GM12878 (cell line): ENCODE measurements at regions not wholly inside any gene's neighbourhood (a gene's known extent, or its start where the extent isn't known, plus 50 kb on each side); places are given as distances from the start of the nearest gene placed in this dataset.

Source experiments
- ATAC-seq: fragments of 200-7000 bp; cut with Tn5 transposase; 3 replicates; pipeline ENCODE4 v1.9.1; 2020; ENCODE audit warnings: mild to moderate bottlenecking, moderate library complexity
- BruUV-seq: library from RNA; stranded (reverse); fragments of 400-500 nt; replicated peaks from 2 replicates; lab custom pipeline; 2021; lab: Mats Ljungman, UMichigan
- CTCF ChIA-PET: fragments of 300-600 bp; sonication (Branson Sonifier 250); formaldehyde crosslinking; extraction: SDS; loops from one replicate; lab custom pipeline; 2021; ENCODE audit warnings: inconsistent platforms; lab: Yijun Ruan, JAX
- POLR2A ChIA-PET: fragments of 350-600 bp; formaldehyde crosslinking; extraction: SDS; loops from one replicate; lab custom pipeline; 2021; ENCODE audit warnings: inconsistent platforms; lab: Charles Lee
- RAD21 ChIA-PET: fragments of 300-600 bp; sonication (Branson Sonifier 250); formaldehyde crosslinking; loops from one replicate; lab custom pipeline; 2023; ENCODE audit warnings: antibody characterized with exemption; ENCODE audit not compliant: unreplicated experiment; lab: Charles Lee
- SMC1A ChIA-PET: fragments of 300-600 bp; sonication (Branson Sonifier 250); formaldehyde crosslinking; loops from one replicate; lab custom pipeline; 2023; ENCODE audit not compliant: unreplicated experiment, uncharacterized antibody; lab: Charles Lee
- DNase-seq: peaks from one replicate; pipeline ENCODE4 v3.0.0-alpha.2; 2011; ENCODE audit warnings: low read depth, low spot score
- FAIRE-seq: peaks from 3 replicates; lab custom pipeline; 2011; peaks lifted over from hg19 to GRCh38; lab: Jason Lieb, UNC
- H2AFZ ChIP-seq: 2 replicates; pipeline ENCODE4 v1.6.0; 2011; ENCODE audit warnings: low read depth, low read length, control low read depth; ENCODE audit not compliant: control insufficient read depth
- H3K27ac ChIP-seq: 2 replicates; pipeline ENCODE4 v1.5.1; 2011; ENCODE audit warnings: control low read depth; ENCODE audit not compliant: control insufficient read depth, insufficient read depth
- H3K27me3 ChIP-seq, 2 experiments: replicated peaks in 1 of 2; 2 replicates each; pipeline versions ENCODE4 v1.6.0 to v1.6.1; 2011; ENCODE audit warnings: low read length in 1 of 2; ENCODE audit not compliant: control insufficient read depth in 2 of 2, insufficient read depth in 2 of 2
- H3K36me3 ChIP-seq, 2 experiments: 2 replicates each; pipeline ENCODE4 v1.5.1; 2011; ENCODE audit warnings: low read length in 1 of 2; ENCODE audit not compliant: control insufficient read depth in 2 of 2, insufficient read depth in 2 of 2
- H3K4me1 ChIP-seq: 2 replicates; pipeline ENCODE4 v1.6.1; 2011; ENCODE audit warnings: mild to moderate bottlenecking, low read length, moderate library complexity, mixed read lengths; ENCODE audit not compliant: control insufficient read depth, insufficient read depth
- H3K4me2 ChIP-seq: 2 replicates; pipeline ENCODE4 v1.6.0; 2011; ENCODE audit warnings: control low read depth; ENCODE audit not compliant: control insufficient read depth, insufficient read depth
- H3K4me3 ChIP-seq: fragments of 200-600 bp; sonication (generic); 2 replicates; pipeline ENCODE4 v1.5.1; 2016
- H3K79me2 ChIP-seq: 2 replicates; pipeline ENCODE4 v1.6.0; 2011; ENCODE audit warnings: low read length; ENCODE audit not compliant: control insufficient read depth, insufficient read depth
- H3K9ac ChIP-seq: 2 replicates; pipeline ENCODE4 v1.8.0; 2011; ENCODE audit warnings: low read length, control low read depth, mixed read lengths; ENCODE audit not compliant: control insufficient read depth, insufficient read depth
- H3K9me3 ChIP-seq: replicated peaks from 3 replicates; pipeline ENCODE4 v1.5.1; 2011; ENCODE audit warnings: mild to moderate bottlenecking, low read length; ENCODE audit not compliant: control insufficient read depth, insufficient read depth
- H4K20me1 ChIP-seq: 2 replicates; pipeline ENCODE4 v1.6.0; 2011; ENCODE audit not compliant: control insufficient read depth, insufficient read depth
- ASH2L ChIP-seq: fragments of 300-600, 200-600 bp; sonication (generic); IDR thresholded peaks from 2 replicates; pipeline ENCODE4 v1.6.1; 2017; ENCODE audit warnings: low read depth, mild to moderate bottlenecking, borderline replicate concordance
- CEBPB ChIP-seq, 2 experiments: fragments of 150-350 bp in 1 of 2; IDR thresholded peaks; 2 replicates each; pipeline ENCODE4 v1.6.1; 2012 to 2014; ENCODE audit warnings: low read depth in 2 of 2, low read length in 2 of 2, borderline replicate concordance in 1 of 2, inconsistent platforms in 1 of 2
- CHD2 ChIP-seq: IDR thresholded peaks from 2 replicates; pipeline ENCODE4 v1.6.1; 2011; ENCODE audit warnings: low read depth, low read length, improper control_type of control experiment, borderline replicate concordance
- HDAC2 ChIP-seq: fragments of 200-600 bp; sonication (generic); IDR thresholded peaks from 2 replicates; pipeline ENCODE4 v1.6.1; 2017
- KLF5 ChIP-seq: fragments of 450-650 bp; IDR thresholded peaks from 2 replicates; pipeline ENCODE4 v1.6.1; 2014; ENCODE audit warnings: mild to moderate bottlenecking; ENCODE audit not compliant: partially characterized antibody
- MTA3 ChIP-seq: IDR thresholded peaks from 2 replicates; pipeline ENCODE4 v1.6.1; 2012; ENCODE audit warnings: low read length, inconsistent platforms, borderline replicate concordance
- MXI1 ChIP-seq: fragments of 150-350 bp; IDR thresholded peaks from 2 replicates; pipeline ENCODE4 v1.6.1; 2011; ENCODE audit warnings: low read depth, mild to moderate bottlenecking, inconsistent platforms, low read length, improper control_type of control experiment
- NR2C1 ChIP-seq: fragments of 450-650 bp; IDR thresholded peaks from 2 replicates; pipeline ENCODE4 v1.6.1; 2017; ENCODE audit warnings: antibody characterized with exemption, mild to moderate bottlenecking, moderate library complexity
- POU2F2 ChIP-seq: IDR thresholded peaks from 3 replicates; pipeline ENCODE4 v1.6.1; 2011; ENCODE audit warnings: low read depth, mild to moderate bottlenecking, low read length, borderline replicate concordance
- RBBP5 ChIP-seq: fragments of 200-600 bp; sonication (generic); conservative IDR thresholded peaks from 2 replicates; pipeline ENCODE4 v1.6.1; 2016
- RELA ChIP-seq: fragments of 450-650 bp; IDR thresholded peaks from 2 replicates; pipeline ENCODE4 v1.8.0; 2014; ENCODE audit warnings: borderline replicate concordance; ENCODE audit not compliant: partially characterized antibody
- SPI1 ChIP-seq: IDR thresholded peaks from 2 replicates; pipeline ENCODE4 v1.6.1; 2011; ENCODE audit warnings: low read depth, mild to moderate bottlenecking, low read length, moderate library complexity, borderline replicate concordance; ENCODE audit not compliant: insufficient read depth
- ZNF207 ChIP-seq: fragments of 450-650 bp; IDR thresholded peaks from 2 replicates; pipeline ENCODE4 v1.6.1; 2014; ENCODE audit warnings: antibody characterized with exemption, mild to moderate bottlenecking, borderline replicate concordance
- WGBS: methylation state at CpG from one replicate; pipeline ENCODE4 v1.1.6; 2016; ENCODE audit warnings: low lambda C conversion rate; ENCODE audit not compliant: insufficient replicate concordance, insufficient coverage; ENCODE audit errors: missing lambda C conversion rate; 5-methylcytosine and 5-hydroxymethylcytosine counted together
- in situ Hi-C: fragments of 300-500 bp; cut with MboI; formaldehyde crosslinking; loops from 9 replicates; pipeline ENCODE4 v1.14.3; 2018; ENCODE audit warnings: mixed read lengths
- intact Hi-C: fragments of 100-400 bp; cut with micrococcal nuclease; formaldehyde crosslinking; loops from one replicate; pipeline ENCODE4 v1.14.2; 2022; ENCODE audit not compliant: unreplicated experiment
- TF ChIP-seq, protein P1 (sequence below): fragments of 450-650 bp; formaldehyde crosslinking; IDR thresholded peaks from 2 replicates; pipeline ENCODE4 v1.4.0; 2020; ENCODE audit warnings: mild to moderate bottlenecking, moderate library complexity
- TF ChIP-seq, protein P2 (sequence below): IDR thresholded peaks from 2 replicates; pipeline ENCODE4 v1.6.1; 2011; ENCODE audit warnings: mild to moderate bottlenecking, low read depth, low read length, moderate library complexity; ENCODE audit not compliant: insufficient replicate concordance
- TF ChIP-seq, protein P3 (sequence below): fragments of 450-650 bp; IDR thresholded peaks from 2 replicates; pipeline ENCODE4 v1.6.1; 2017; ENCODE audit warnings: low read depth, mild to moderate bottlenecking, moderate library complexity
- TF ChIP-seq, protein P4 (sequence below): fragments of 450-650 bp; IDR thresholded peaks from 2 replicates; pipeline ENCODE4 v1.6.1; 2017; ENCODE audit warnings: antibody characterized with exemption, mild to moderate bottlenecking, moderate library complexity

DNA sequence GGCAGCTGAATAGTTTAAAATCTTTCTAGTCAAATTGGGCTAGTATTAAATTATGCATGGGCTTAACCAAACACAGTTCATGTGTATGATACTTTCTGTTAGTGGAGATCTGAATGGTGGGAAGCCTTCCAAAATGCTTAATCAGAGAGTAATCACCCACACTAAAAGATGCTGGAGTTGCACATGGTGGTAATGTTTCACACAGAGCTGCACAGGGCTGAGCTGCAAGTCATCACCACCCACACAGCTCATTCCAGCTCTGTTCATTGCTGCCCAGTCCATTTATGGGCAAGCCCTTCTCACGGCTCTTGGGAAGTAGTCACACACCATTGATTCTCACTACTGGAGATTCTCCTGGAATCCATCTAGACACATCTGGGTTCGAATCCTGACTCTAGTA is 351.5 kb upstream of the KCNN2 start:
- ChIA-PET CTCF (no interaction called here), SMC1A (no interaction called here), RAD21 (no interaction called here), POLR2A (no interaction called here)
- BruUV-seq = no TSS peak
- Histone ChIP-seq H2AFZ (no peak overlapping the region), H3K27me3 (no peaks in the 10 kb centered on the region), H3K4me1 (no peaks in the 10 kb centered on the region), H3K36me3 (no peaks in the 10 kb centered on the region), H3K27ac (no peak overlapping the region), H3K9ac (no peak overlapping the region), H3K9me3 (no peaks in the 10 kb centered on the region), H4K20me1 (no peaks in the 10 kb centered on the region), H3K79me2 (no peaks in the 10 kb centered on the region), H3K4me3 (no peak overlapping the region), H3K4me2 (no peak overlapping the region)
- intact Hi-C loops = no loop called here
- ATAC-seq (no peak), DNase-seq (no peak), FAIRE-seq (no peak)
- 10% methylated on average over 2 of the region's 2 CpGs for WGBS
- in situ Hi-C loops = no loop called here
- TF ChIP-seq POU2F2 = no peak
- TF ChIP-seq ZNF207 = no peak
- TF ChIP-seq RELA = no peak
- TF ChIP-seq, protein P1, sequence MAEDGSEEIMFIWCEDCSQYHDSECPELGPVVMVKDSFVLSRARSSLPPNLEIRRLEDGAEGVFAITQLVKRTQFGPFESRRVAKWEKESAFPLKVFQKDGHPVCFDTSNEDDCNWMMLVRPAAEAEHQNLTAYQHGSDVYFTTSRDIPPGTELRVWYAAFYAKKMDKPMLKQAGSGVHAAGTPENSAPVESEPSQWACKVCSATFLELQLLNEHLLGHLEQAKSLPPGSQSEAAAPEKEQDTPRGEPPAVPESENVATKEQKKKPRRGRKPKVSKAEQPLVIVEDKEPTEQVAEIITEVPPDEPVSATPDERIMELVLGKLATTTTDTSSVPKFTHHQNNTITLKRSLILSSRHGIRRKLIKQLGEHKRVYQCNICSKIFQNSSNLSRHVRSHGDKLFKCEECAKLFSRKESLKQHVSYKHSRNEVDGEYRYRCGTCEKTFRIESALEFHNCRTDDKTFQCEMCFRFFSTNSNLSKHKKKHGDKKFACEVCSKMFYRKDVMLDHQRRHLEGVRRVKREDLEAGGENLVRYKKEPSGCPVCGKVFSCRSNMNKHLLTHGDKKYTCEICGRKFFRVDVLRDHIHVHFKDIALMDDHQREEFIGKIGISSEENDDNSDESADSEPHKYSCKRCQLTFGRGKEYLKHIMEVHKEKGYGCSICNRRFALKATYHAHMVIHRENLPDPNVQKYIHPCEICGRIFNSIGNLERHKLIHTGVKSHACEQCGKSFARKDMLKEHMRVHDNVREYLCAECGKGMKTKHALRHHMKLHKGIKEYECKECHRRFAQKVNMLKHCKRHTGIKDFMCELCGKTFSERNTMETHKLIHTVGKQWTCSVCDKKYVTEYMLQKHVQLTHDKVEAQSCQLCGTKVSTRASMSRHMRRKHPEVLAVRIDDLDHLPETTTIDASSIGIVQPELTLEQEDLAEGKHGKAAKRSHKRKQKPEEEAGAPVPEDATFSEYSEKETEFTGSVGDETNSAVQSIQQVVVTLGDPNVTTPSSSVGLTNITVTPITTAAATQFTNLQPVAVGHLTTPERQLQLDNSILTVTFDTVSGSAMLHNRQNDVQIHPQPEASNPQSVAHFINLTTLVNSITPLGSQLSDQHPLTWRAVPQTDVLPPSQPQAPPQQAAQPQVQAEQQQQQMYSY (CRISPR knock-in tag) = no peak
- TF ChIP-seq MTA3 = no peak
- no peak for TF ChIP-seq NR2C1
- TF ChIP-seq CHD2 = no peak
- TF ChIP-seq MXI1 = no peak
- TF ChIP-seq SPI1 = no peak
- TF ChIP-seq ASH2L = no peak
- no peak for TF ChIP-seq HDAC2
- TF ChIP-seq CEBPB (IDR thresholded peaks at IDR 0.05; ENCODE audit: borderline replicate concordance in 1 of 2, low read depth in 2 of 2, low read length in 2 of 2) = no peak
- TF ChIP-seq KLF5 = no peak
- TF ChIP-seq, protein P2, sequence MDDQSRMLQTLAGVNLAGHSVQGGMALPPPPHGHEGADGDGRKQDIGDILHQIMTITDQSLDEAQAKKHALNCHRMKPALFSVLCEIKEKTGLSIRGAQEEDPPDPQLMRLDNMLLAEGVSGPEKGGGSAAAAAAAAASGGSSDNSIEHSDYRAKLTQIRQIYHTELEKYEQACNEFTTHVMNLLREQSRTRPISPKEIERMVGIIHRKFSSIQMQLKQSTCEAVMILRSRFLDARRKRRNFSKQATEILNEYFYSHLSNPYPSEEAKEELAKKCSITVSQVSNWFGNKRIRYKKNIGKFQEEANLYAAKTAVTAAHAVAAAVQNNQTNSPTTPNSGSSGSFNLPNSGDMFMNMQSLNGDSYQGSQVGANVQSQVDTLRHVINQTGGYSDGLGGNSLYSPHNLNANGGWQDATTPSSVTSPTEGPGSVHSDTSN = no peak
- TF ChIP-seq, protein P3, sequence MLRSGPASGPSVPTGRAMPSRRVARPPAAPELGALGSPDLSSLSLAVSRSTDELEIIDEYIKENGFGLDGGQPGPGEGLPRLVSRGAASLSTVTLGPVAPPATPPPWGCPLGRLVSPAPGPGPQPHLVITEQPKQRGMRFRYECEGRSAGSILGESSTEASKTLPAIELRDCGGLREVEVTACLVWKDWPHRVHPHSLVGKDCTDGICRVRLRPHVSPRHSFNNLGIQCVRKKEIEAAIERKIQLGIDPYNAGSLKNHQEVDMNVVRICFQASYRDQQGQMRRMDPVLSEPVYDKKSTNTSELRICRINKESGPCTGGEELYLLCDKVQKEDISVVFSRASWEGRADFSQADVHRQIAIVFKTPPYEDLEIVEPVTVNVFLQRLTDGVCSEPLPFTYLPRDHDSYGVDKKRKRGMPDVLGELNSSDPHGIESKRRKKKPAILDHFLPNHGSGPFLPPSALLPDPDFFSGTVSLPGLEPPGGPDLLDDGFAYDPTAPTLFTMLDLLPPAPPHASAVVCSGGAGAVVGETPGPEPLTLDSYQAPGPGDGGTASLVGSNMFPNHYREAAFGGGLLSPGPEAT = no peak
- TF ChIP-seq RBBP5 = no peak
- TF ChIP-seq, protein P4, sequence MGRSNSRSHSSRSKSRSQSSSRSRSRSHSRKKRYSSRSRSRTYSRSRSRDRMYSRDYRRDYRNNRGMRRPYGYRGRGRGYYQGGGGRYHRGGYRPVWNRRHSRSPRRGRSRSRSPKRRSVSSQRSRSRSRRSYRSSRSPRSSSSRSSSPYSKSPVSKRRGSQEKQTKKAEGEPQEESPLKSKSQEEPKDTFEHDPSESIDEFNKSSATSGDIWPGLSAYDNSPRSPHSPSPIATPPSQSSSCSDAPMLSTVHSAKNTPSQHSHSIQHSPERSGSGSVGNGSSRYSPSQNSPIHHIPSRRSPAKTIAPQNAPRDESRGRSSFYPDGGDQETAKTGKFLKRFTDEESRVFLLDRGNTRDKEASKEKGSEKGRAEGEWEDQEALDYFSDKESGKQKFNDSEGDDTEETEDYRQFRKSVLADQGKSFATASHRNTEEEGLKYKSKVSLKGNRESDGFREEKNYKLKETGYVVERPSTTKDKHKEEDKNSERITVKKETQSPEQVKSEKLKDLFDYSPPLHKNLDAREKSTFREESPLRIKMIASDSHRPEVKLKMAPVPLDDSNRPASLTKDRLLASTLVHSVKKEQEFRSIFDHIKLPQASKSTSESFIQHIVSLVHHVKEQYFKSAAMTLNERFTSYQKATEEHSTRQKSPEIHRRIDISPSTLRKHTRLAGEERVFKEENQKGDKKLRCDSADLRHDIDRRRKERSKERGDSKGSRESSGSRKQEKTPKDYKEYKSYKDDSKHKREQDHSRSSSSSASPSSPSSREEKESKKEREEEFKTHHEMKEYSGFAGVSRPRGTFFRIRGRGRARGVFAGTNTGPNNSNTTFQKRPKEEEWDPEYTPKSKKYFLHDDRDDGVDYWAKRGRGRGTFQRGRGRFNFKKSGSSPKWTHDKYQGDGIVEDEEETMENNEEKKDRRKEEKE = no peak
